GM18505 (cell line): ENCODE measurements at regions not wholly inside any gene's neighbourhood (a gene's known extent, or its start where the extent isn't known, plus 50 kb on each side); places are given as distances from the start of the nearest gene placed in this dataset.

Experiments
- ATAC-seq: cut with Tn5 transposase; IDR thresholded peaks from one replicate; pipeline ENCODE4 v1.9.1; 2021; ENCODE audit not compliant: unreplicated experiment
- POLR2A ChIP-seq: IDR thresholded peaks from 4 replicates; pipeline ENCODE4 v1.6.1; 2011; ENCODE audit warnings: borderline replicate concordance; ENCODE audit not compliant: insufficient read depth, insufficient read length; ENCODE audit errors: extremely low read depth

DNA sequence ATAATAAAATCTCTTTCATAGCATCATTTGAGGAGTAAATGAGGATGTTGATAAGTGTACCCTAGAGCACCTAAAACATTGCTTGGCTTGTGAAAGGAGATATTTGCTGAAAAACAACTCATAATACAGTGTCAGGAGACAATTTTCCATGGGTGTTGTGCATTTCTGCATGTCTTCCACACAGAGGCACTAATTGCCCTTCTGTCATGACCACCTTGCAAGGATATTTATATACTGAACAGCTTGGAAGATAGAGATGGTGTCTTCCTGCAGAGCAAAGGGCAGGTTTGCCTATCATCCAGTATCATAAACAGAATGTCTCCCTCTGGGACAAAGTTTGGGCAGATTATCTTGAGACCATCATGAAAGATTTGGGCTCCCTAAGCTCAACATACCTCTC is 495.2 kb upstream of the LRRN3 start:
- TF ChIP-seq POLR2A: no peak

DNA sequence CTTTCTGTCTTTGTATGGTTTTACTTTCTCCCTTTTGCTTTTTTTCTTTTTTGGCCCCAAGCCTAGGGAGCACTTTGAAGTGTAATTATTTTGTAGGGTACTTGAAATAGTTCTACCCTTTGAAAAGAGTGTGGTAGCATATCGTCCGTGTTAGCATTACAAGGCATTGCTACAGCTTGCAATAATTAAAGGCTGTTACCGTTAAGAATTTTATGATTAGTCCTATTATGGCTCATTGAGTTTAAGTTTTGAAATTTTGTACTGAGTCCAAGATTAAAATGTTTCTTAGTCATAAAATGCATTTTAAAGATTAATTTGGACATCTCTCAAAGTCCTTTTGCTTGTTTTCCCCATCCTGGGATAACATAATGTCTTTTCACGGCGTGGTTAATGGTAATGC is 490.0 kb upstream of the LRRN3 start:
- no peak for TF ChIP-seq POLR2A
- ATAC-seq: no peak

More for the DNA sequence above, 495.2 kb upstream of the LRRN3 start:
- no peak for ATAC-seq

GRCh38 chr7:110601710-110602109 is 489.2 kb upstream of the LRRN3 start:
- ATAC-seq: no peak
- no peak for TF ChIP-seq POLR2A

- ATAC-seq: no peak
These were observed 486.7 kb upstream of the LRRN3 start for GRCh38 chr7:110604206-110604605.

DNA sequence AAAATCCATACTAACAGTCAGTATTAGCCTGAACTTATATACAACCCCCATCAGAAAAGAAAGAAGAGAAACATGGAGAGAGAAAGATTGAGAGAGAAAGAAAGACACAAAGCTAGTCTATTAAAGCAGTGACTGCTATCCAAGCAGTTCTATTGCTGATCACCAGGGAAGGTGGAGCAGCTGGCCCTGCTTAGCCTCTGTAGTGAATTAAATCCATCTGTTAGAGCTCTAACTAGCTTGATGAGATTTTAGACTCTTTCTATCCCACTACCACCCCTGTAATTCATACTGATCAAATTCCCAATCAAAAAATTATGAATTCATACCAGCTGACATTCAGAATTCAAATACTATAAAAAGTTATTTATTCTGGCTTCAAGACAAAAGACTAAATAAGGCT is 486.0 kb upstream of the LRRN3 start:
- no peak for ATAC-seq
- TF ChIP-seq POLR2A: no peak

More at GRCh38 chr7:110604206-110604605, 486.7 kb upstream of the LRRN3 start:
- TF ChIP-seq POLR2A: no peak

DNA sequence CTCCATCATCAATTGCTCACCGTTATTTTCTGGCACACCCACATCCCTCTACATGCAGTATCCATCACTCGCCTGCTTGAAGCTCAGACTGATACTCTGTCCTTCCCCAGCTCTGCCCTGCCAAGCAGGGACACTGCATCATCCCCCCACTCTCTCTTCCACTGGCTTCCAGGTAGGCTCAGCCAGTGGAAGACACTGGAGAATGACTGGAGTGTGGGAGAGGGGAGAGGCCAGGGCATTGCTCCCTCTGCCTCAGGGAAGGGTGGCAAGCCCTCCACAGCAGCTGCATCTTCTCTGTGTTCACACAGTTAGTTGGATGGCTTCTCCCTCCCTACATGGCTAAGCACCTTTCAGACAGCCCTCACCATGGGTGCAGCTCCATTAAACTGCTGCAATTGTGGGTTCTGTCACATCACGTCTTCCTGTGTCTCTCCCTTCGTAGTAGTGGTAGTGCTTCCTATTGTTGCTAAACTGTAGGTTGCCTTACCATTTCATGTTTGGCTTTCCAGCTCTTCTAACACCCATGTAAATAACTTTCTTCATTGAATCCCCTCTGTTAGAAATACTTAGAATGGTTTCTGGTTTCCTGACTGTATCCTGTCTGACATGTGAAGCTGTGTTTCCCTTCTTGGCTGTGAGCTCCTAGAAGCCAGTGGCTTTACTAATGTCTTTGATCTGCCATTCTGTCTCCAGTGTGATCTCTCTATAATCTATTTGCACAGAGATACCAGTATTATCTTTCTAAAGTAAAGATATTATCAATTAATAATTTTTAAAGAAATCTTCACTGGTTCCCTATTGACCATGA is 483.7 kb upstream of the LRRN3 start:
- no peak for TF ChIP-seq POLR2A
- ATAC-seq: no peak

GRCh38 chr7:110609336-110609735 is 481.6 kb upstream of the LRRN3 start:
- TF ChIP-seq POLR2A: no peak

GRCh38 chr7:110612680-110613079 is 478.2 kb upstream of the LRRN3 start:
- no peak for TF ChIP-seq POLR2A
- ATAC-seq: no peak

More at GRCh38 chr7:110609336-110609735, 481.6 kb upstream of the LRRN3 start:
- no peak for ATAC-seq
